H1 (cell line): ENCODE measurements at regions not wholly inside any gene's neighbourhood (a gene's known extent, or its start where the extent isn't known, plus 50 kb on each side); places are given as distances from the start of the nearest gene placed in this dataset.

Experiments used
- CTCF ChIP-seq, 3 experiments: IDR thresholded peaks; 1 replicate in 2 of 3; 2 replicates in 1 of 3; pipeline versions ENCODE4 v1.5.1 to v1.6.1; 2011; ENCODE audit warnings: low read length in 3 of 3, mild to moderate bottlenecking in 3 of 3, inconsistent platforms in 2 of 3, low read depth in 1 of 3, moderate library complexity in 1 of 3; ENCODE audit not compliant: insufficient read depth in 1 of 3; ENCODE audit errors: control extremely low read depth in 1 of 3
- EZH2 ChIP-seq: fragments of 200-600 bp; sonication (generic); IDR thresholded peaks from 2 replicates; pipeline ENCODE4 v1.7.1; 2012; ENCODE audit warnings: low read depth, mild to moderate bottlenecking, moderate library complexity, low read length, inconsistent platforms; ENCODE audit not compliant: severe bottlenecking
- HDAC6 ChIP-seq: IDR thresholded peaks from one replicate; pipeline ENCODE4 v1.7.1; 2012; ENCODE audit warnings: low read depth, mild to moderate bottlenecking, inconsistent platforms, low read length, moderate library complexity
- POLR2AphosphoS5 ChIP-seq: IDR thresholded peaks from 2 replicates; pipeline ENCODE4 v1.6.1; 2011; ENCODE audit warnings: low read depth, low read length
- RAD21 ChIP-seq, 2 experiments: IDR thresholded peaks in 1 of 2; conservative IDR thresholded peaks in 1 of 2; 2 replicates each; pipeline ENCODE4 v1.6.1; 2011; ENCODE audit warnings: low read depth in 2 of 2, low read length in 2 of 2, improper control_type of control experiment in 1 of 2, inconsistent platforms in 1 of 2, mild to moderate bottlenecking in 1 of 2, moderate library complexity in 1 of 2
- TEAD4 ChIP-seq: IDR thresholded peaks from 2 replicates; pipeline ENCODE4 v1.6.1; 2012; ENCODE audit warnings: low read depth, low read length, inconsistent platforms, mixed read lengths

- TF ChIP-seq EZH2, result no peak
- TF ChIP-seq HDAC6, result no peak
- no peak for TF ChIP-seq POLR2AphosphoS5
- no peak for TF ChIP-seq RAD21 (IDR thresholded peaks at IDR 0.05 in 1 of 2, conservative IDR thresholded peaks at IDR 0.05 in 1 of 2; ENCODE audit: low read depth in 2 of 2, low read length in 2 of 2)
- no peak for TF ChIP-seq CTCF (IDR thresholded peaks at IDR 0.05; ENCODE audit: control extremely low read depth in 1 of 3, insufficient read depth in 1 of 3, low read depth in 1 of 3, low read length in 3 of 3)
- TF ChIP-seq TEAD4, result no peak
Measured at GRCh38 chr1:228968891-228969606, 233.8 kb downstream of the RHOU start.
